ENCODE measurements at regions not wholly inside any gene's neighbourhood (a gene's known extent, or its start where the extent isn't known, plus 50 kb on each side); places are given as distances from the start of the nearest gene placed in this dataset.

DNA sequence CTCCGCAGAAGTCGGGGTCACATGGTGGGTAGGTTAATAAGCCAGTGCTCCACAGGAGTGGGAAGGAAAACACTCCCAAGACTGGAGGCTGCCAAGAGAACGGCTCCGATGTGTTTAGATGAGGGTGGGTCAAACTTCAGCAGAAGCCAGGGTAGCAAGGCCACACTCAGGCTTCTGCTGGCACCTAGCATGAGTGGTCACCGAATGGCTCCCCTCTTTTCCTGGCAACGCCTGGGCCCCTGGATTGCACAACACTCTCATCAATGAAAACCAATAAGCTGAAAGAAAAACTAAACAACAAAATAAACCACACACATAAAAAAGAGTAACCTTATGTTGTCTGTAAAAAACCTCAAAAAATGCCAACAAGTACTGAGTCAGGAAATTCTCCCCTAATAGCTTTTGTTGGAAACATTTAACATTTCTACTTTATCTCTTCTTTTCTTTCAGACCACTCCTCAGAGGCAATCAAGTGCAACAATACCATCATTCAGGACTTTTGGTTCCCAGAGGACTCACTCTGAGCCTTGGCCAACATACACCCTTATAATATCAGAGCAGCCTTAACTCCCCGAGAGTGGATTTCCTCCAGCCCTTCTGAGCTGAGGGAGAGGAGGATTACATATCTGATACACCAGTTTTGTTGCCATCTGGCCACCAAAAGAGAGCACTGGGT lies 279.9 kb downstream of the ENC1 start:
- TF ChIP-seq CTCF (conservative IDR thresholded peaks at IDR 0.05; ENCODE audit: low read depth, low read length): no peak
- TF ChIP-seq EZH2phosphoT487 (IDR thresholded peaks at IDR 0.05; ENCODE audit: borderline replicate concordance, low read length): no peak
